ENCODE measurements at regions not wholly inside any gene's neighbourhood (a gene's known extent, or its start where the extent isn't known, plus 50 kb on each side); places are given as distances from the start of the nearest gene placed in this dataset.
"Not testable (repeated sequence)": the region's sequence is repeated elsewhere in the genome, so short reads cannot be mapped to it uniquely, and the experiment has no call there.

DNA sequence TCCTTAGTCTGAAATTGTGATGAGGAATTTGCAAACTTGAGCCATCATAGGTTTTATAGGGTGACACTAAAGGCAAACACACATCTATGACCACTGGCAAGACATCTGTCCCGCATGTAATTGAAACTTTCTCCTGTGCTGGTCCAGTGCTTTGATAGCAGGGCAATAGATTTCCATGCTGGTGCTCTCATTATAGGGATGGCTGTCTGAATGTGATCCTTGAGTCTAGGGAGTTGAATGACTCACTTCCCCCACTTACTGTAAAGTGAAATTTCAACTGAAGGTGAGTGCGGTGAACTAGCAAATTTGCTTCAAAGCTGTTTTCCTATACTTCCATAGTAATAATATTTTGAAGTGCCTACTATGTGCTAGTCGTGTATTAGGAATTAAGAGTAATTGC lies 1630.0 kb downstream of the STIM2 start:
- CTCF ChIA-PET: no interaction called here
- TF ChIP-seq, protein P1, sequence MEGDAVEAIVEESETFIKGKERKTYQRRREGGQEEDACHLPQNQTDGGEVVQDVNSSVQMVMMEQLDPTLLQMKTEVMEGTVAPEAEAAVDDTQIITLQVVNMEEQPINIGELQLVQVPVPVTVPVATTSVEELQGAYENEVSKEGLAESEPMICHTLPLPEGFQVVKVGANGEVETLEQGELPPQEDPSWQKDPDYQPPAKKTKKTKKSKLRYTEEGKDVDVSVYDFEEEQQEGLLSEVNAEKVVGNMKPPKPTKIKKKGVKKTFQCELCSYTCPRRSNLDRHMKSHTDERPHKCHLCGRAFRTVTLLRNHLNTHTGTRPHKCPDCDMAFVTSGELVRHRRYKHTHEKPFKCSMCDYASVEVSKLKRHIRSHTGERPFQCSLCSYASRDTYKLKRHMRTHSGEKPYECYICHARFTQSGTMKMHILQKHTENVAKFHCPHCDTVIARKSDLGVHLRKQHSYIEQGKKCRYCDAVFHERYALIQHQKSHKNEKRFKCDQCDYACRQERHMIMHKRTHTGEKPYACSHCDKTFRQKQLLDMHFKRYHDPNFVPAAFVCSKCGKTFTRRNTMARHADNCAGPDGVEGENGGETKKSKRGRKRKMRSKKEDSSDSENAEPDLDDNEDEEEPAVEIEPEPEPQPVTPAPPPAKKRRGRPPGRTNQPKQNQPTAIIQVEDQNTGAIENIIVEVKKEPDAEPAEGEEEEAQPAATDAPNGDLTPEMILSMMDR (IDR thresholded peaks at IDR 0.05; ENCODE audit: control extremely low read depth, extremely low read depth, low read depth, missing control alignments): no peak
- POLR2A ChIA-PET: no interaction called here
- DNase-seq (ENCODE audit: extremely low spot score): no peak

DNA sequence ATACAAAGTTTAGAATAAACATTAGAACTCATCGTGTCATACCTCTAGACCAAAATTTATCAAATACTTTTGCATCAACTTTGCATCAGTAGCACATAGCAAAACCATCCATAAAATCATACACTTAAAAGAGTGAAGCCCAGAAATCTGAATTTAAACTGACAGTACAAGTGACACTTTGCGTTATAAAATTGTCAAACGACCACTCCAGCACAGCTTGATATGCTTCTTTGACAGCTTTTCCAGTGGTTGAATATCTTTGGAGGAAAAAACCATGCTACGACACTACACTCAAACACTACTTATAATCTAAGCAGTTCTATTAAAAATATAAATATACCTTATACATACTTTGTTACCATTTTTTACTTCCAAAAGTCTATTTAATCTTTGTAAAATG lies 1644.4 kb downstream of the STIM2 start:
- CTCF ChIA-PET: no interaction called here
- TF ChIP-seq, protein P1 (IDR thresholded peaks at IDR 0.05; ENCODE audit: control extremely low read depth, extremely low read depth, low read depth, missing control alignments): no peak
- no peak for DNase-seq (ENCODE audit: extremely low spot score)
- POLR2A ChIA-PET: no interaction called here

DNA sequence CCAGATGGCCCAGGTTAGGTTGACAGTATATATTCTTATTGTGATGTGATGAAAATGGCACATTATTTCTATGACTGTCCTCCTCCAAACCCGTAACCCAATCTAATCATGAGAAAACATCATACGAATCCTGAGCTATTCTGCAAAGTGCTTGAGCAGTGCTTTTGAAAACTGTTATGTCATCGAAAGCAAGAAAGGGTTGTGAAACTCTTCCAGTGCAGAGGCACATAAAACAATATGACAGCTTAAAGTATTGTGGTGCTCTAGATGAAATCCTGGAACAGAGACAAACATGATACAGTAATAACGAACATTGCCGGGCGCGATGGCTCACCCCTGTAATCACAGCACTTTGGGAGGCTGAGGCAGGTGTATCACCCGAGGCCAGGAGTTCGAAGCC lies 1648.0 kb downstream of the STIM2 start:
- CTCF ChIA-PET: no interaction called here
- POLR2A ChIA-PET: no interaction called here

DNA sequence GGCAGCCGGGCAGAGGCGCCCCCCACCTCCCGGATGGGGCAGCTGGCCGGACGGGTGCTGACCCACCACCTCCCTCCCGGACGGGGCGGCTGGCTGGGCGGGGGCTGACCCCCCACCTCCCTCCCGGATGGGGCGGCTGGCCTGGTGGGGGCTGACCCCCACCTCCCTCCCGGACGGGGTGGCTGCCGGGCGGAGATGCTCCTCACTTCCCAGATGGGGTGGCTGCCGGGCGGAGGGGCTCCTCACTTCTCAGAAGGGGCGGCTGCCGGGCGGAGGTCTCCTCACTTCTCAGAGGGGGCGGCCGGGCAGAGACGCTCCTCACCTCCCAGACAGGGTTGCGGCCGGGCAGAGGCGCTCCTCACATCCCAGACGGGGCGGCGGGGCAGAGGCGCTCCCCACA lies 1654.1 kb downstream of the STIM2 start:
- DNase-seq (ENCODE audit: extremely low spot score); POLR2A ChIA-PET; CTCF ChIA-PET: not testable (repeated sequence)

More for the DNA sequence above, 1648.0 kb downstream of the STIM2 start:
- no peak for DNase-seq (ENCODE audit: extremely low spot score)
- TF ChIP-seq, protein P1 (IDR thresholded peaks at IDR 0.05; ENCODE audit: control extremely low read depth, extremely low read depth, low read depth, missing control alignments): no peak

DNA sequence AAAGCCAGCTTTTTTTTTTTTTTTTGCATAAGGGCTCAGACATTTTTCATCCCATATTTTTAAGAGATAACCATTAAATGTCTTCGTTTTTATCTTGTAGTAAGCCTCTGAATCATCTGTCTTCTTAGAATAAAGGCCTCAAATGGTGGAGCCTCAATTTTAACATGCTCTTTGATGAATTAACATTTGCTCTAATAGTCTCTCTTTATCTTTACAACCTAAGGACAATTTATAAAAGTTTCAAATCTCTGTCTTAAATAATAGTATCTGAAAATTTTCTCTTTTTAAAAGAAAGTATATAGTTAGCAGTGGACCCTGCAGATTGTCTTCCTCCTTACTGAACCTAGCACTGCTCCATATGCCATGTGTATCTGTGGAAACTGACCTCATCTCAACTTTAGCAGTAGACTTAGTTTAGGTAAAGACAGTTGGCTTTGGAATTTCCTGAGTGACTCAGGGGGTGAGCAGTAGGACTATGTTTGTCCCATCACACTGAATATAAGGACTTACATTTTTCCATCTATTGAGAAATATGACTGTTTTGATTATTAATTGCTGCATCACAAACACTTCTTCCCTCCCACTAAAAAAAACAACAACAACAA lies 1658.0 kb downstream of the STIM2 start:
- POLR2A ChIA-PET: no interaction called here

DNA sequence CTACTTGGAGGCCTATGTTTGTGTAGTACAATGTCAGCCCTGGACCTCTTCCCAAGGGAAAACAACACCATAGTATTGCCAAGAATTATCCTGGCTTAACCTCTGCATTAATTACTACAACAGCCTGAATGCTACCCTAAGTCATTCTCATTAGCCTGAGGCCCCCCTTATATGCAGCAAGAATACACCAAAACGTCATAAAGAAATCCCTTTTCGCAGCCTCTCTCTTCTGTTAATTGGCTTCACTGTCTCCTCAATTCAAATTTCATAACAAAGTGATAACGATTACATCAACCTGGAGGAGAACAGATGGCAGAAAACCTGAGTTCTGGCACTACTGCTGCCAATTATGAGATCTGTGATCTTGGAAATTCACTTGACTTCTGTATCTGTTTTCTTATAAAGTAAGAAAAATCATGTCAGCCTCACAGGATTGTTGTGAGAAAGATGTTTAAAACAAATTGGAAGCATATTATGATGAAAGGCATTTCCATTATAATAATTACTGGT lies 1663.1 kb downstream of the STIM2 start:
- ChIA-PET POLR2A (no interaction called here), CTCF (no interaction called here)
- TF ChIP-seq, protein P1 (IDR thresholded peaks at IDR 0.05; ENCODE audit: control extremely low read depth, extremely low read depth, low read depth, missing control alignments): no peak
- no peak for DNase-seq (ENCODE audit: extremely low spot score)

More for the DNA sequence above, 1658.0 kb downstream of the STIM2 start:
- TF ChIP-seq, protein P1 (IDR thresholded peaks at IDR 0.05; ENCODE audit: control extremely low read depth, extremely low read depth, low read depth, missing control alignments): no peak
- CTCF ChIA-PET: no interaction called here
- no peak for DNase-seq (ENCODE audit: extremely low spot score)

DNA sequence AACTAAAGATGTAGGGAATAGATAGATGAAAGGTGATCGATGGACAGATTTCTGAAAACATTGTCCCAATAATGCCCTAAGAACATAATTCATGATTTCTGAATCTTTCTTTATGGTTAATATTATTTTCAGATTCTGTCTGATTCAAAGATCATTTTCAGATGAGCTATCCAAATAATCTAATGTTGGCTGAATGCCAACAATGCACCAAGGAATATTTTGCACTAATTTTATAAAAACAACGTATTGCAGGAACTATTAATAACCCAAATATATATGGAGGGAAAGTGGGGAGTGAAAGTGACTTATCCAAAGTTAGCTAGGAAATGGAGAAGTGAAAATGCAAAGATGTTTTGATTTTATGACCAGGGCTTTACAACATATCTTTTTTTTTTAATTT lies 1675.5 kb downstream of the STIM2 start:
- TF ChIP-seq, protein P1 (IDR thresholded peaks at IDR 0.05; ENCODE audit: control extremely low read depth, extremely low read depth, low read depth, missing control alignments): no peak
- ChIA-PET POLR2A (no interaction called here), CTCF (no interaction called here)
- DNase-seq (ENCODE audit: extremely low spot score): no peak
